ENCODE measurements at regions not wholly inside any gene's neighbourhood (a gene's known extent, or its start where the extent isn't known, plus 50 kb on each side); places are given as distances from the start of the nearest gene placed in this dataset.
"Not testable (repeated sequence)": the region's sequence is repeated elsewhere in the genome, so short reads cannot be mapped to it uniquely, and the experiment has no call there.

- DNase-seq (no peak), ATAC-seq (no peak)
- Histone ChIP-seq H3K27me3 (no peaks in the 10 kb centered on the region), H3K4me3 (no peak overlapping the region), H3K4me1 (no peaks in the 10 kb centered on the region), H3K36me3 (replicated peaks in 1 of 2; ENCODE audit: insufficient read depth in 1 of 2, low read depth in 2 of 2) (no peaks in the 10 kb centered on the region), H3K27ac (no peak overlapping the region), H3K9me3 (no peaks in the 10 kb centered on the region)
- TF ChIP-seq CTCF (IDR thresholded peaks at IDR 0.05) (no peak), POLR2A (IDR thresholded peaks at IDR 0.05) (no peak)
- intact Hi-C loops (cut with DNase I) = loop anchor here (5.0 kb wide), 1 partner anchor 241 kb away; no protein-coding TSS in a partner anchor
- WGBS, 2 donors = 83 to 91% methylated on average over 9 of the region's 9 CpGs
Observed at GRCh38 chr16:88195911-88196465, 186.8 kb upstream of the ZNF469 start.

GRCh38 chr16:88196471-88197400 lies 186.0 kb upstream of the ZNF469 start:
- intact Hi-C loops (cut with DNase I) = loop anchor here (5.0 kb wide), 1 partner anchor 241 kb away; no protein-coding TSS in a partner anchor
- WGBS, 2 donors = 74 to 75% methylated on average over 13 to 16 of the region's 16 CpGs
- Histone ChIP-seq H3K27me3 (no peaks in the 10 kb centered on the region), H3K4me3 (no peak overlapping the region), H3K4me1 (no peaks in the 10 kb centered on the region), H3K36me3 (replicated peaks in 1 of 2; ENCODE audit: insufficient read depth in 1 of 2, low read depth in 2 of 2) (no peaks in the 10 kb centered on the region), H3K9me3 (no peaks in the 10 kb centered on the region), H3K27ac (no peak overlapping the region)
- no peak for ATAC-seq
- no peak for TF ChIP-seq CTCF (IDR thresholded peaks at IDR 0.05)
- no peak for TF ChIP-seq POLR2A (IDR thresholded peaks at IDR 0.05)
- no peak for DNase-seq

GRCh38 chr16:88197481-88198456 lies 185.0 kb upstream of the ZNF469 start:
- TF ChIP-seq POLR2A (IDR thresholded peaks at IDR 0.05) (no peak), CTCF (IDR thresholded peaks at IDR 0.05) (no peak)
- Histone ChIP-seq H3K36me3 (replicated peaks in 1 of 2; ENCODE audit: insufficient read depth in 1 of 2, low read depth in 2 of 2) (no peaks in the 10 kb centered on the region), H3K27ac (no peak overlapping the region), H3K27me3 (no peaks in the 10 kb centered on the region), H3K4me1 (no peaks in the 10 kb centered on the region), H3K4me3 (no peak overlapping the region), H3K9me3 (no peaks in the 10 kb centered on the region)
- ATAC-seq (no peak), DNase-seq (no peak)
- WGBS, 2 donors = 82 to 86% methylated on average over 15 to 20 of the region's 20 CpGs
- intact Hi-C loops (cut with DNase I) = loop anchor here (5.0 kb wide), 1 partner anchor 240 kb away; no protein-coding TSS in a partner anchor

- not testable (repeated sequence) for H3K4me1 ChIP-seq; H3K4me3 ChIP-seq; H3K27me3 ChIP-seq; H3K9me3 ChIP-seq; H3K27ac ChIP-seq; ATAC-seq; DNase-seq; H3K36me3 ChIP-seq (replicated peaks in 1 of 2; ENCODE audit: insufficient read depth in 1 of 2, low read depth in 2 of 2)
- intact Hi-C loops (cut with DNase I) = loop anchor here (5.0 kb wide), 1 partner anchor 239 kb away; no protein-coding TSS in a partner anchor
- 80 to 91% methylated on average over 1 to 19 of the region's 26 CpGs for WGBS, 2 donors
Observed at GRCh38 chr16:88198457-88199295, 184.1 kb upstream of the ZNF469 start.

GRCh38 chr16:88199296-88200153 lies 183.2 kb upstream of the ZNF469 start:
- H3K4me1 ChIP-seq; H3K27ac ChIP-seq; DNase-seq; H3K27me3 ChIP-seq; H3K9me3 ChIP-seq; H3K36me3 ChIP-seq (replicated peaks in 1 of 2; ENCODE audit: insufficient read depth in 1 of 2, low read depth in 2 of 2); H3K4me3 ChIP-seq; ATAC-seq: not testable (repeated sequence)
- 73 to 81% methylated on average over 12 to 22 of the region's 25 CpGs for WGBS, 2 donors
- intact Hi-C loops (cut with DNase I) = loop anchor here (5.0 kb wide), 1 partner anchor 238 kb away; no protein-coding TSS in a partner anchor

GRCh38 chr16:88200154-88200895 lies 182.4 kb upstream of the ZNF469 start:
- ATAC-seq; H3K4me1 ChIP-seq; H3K27me3 ChIP-seq; intact Hi-C loops (cut with DNase I); H3K4me3 ChIP-seq; H3K27ac ChIP-seq; H3K9me3 ChIP-seq; H3K36me3 ChIP-seq (replicated peaks in 1 of 2; ENCODE audit: insufficient read depth in 1 of 2, low read depth in 2 of 2); DNase-seq: not testable (repeated sequence)
- WGBS, 2 donors = 75 to 77% methylated on average over 20 to 23 of the region's 30 CpGs
